ENCODE measurements at regions not wholly inside any gene's neighbourhood (a gene's known extent, or its start where the extent isn't known, plus 50 kb on each side); places are given as distances from the start of the nearest gene placed in this dataset.

DNA sequence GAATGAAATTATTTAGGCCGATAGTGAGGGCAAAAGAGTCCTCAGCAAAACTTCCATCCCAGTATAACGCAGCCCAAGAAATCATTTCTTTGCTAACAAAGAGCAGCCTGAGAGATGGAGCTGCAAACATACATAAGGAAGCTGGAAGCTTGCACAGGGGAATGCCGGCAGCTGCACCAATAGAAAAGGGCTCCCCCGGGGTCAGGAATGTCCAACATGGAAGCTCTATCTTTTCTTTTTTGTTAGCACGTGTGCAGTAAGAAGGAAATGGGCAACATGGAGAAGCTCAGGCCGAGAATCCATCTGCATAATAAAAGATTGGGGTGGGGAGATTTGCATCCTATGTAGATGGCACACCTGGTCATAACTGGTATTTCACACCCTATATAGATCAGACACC lies 1363.5 kb upstream of the PCDH20 start:
- TF ChIP-seq, protein P1, sequence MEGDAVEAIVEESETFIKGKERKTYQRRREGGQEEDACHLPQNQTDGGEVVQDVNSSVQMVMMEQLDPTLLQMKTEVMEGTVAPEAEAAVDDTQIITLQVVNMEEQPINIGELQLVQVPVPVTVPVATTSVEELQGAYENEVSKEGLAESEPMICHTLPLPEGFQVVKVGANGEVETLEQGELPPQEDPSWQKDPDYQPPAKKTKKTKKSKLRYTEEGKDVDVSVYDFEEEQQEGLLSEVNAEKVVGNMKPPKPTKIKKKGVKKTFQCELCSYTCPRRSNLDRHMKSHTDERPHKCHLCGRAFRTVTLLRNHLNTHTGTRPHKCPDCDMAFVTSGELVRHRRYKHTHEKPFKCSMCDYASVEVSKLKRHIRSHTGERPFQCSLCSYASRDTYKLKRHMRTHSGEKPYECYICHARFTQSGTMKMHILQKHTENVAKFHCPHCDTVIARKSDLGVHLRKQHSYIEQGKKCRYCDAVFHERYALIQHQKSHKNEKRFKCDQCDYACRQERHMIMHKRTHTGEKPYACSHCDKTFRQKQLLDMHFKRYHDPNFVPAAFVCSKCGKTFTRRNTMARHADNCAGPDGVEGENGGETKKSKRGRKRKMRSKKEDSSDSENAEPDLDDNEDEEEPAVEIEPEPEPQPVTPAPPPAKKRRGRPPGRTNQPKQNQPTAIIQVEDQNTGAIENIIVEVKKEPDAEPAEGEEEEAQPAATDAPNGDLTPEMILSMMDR (IDR thresholded peaks at IDR 0.05), result no peak

DNA sequence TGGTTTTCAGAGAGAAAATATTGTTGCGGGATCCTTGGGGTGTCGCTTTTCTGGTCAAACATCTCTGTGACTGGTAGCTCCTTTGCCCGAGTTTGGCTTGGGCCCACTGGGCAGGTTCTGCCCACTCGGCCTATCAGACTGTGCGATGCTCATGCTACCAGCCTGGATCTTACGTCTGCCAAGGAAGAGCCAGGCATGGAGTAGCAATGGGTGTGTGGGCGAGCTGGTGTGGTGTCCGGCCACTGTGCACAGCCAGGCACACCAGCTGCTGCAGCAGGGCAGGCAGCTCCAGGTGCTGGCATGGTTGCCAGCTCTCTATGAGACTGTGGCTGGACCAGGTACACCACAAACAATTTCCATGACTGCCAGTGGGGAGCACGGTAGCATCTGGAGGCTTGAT lies 1351.8 kb upstream of the PCDH20 start:
- TF ChIP-seq, protein P1 (IDR thresholded peaks at IDR 0.05), result no peak

DNA sequence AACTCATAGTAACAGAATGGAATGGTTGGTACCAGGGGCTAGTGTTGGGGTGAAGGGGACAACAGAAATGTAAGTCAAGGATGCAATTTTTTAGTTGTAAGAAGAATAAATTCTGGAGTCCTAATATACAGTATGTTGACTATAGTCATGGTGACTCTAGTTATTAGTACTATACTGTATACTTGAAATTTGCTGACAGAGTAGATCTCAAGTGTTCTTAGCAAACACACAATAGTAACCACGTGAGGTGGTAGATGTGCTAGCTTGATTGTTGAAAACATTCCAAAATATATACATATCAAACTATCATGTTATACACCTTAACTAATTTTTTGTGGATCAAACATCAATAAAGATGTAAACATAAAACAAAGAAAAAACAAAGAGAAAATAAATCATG lies 1345.1 kb upstream of the PCDH20 start:
- TF ChIP-seq, protein P1 (IDR thresholded peaks at IDR 0.05), result no peak

DNA sequence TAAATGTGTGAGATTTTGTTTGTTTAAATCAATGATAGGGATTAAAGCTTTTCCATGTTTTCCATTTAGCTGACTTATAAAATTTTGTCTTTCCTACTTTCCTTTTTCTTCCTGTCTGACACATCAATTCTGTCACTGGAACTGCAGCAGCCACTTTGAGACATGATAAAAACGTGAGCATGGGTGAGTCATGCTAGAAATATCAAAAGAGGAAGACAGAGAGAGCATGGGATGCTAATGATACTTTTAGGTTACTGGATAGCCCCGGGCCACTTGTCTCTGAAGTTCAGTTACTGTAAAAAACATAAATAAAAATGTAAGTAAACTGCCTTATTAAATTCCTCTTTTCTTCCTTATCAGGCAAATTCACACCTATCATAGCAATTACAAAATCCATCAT lies 1332.0 kb upstream of the PCDH20 start:
- TF ChIP-seq, protein P1 (IDR thresholded peaks at IDR 0.05), result no peak

DNA sequence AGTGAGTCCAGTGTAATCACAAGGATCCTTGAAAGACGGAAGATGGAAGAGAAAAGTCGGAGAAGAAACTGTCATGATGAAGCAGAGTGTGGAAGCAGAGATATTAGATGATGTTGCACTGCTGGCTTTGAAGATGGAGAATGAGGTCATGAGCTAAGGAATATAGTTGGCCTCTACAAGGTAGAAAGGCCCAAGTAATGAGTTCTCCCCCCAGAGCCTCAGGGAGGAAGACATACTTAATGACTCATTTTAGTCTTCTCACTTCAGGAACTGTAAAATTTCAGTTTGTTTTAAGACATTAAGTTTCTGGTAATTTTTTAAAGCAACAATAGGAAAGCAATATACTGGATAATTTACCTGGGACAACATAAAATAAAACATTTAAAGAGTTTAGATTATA lies 1331.5 kb upstream of the PCDH20 start:
- TF ChIP-seq, protein P1 (IDR thresholded peaks at IDR 0.05), result no peak

DNA sequence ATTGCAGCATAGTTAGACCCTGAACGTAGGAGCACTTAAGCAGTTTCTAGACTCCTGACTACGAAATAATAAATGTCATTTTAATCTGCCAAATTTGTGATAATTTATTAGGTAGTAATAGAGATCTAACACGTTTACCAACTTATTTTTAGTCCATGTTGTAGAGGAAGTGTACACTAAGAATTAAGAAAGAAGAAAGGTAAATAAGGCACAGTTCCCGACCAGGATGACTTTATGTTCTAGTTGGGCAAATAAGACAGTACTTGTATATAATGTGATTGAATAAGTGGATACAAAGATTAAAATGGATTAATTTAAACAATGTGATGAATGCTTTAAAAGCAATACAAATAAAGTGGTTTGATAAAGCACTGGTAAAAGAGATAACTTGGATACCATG lies 1306.2 kb upstream of the PCDH20 start:
- TF ChIP-seq, protein P1 (IDR thresholded peaks at IDR 0.05), result no peak

DNA sequence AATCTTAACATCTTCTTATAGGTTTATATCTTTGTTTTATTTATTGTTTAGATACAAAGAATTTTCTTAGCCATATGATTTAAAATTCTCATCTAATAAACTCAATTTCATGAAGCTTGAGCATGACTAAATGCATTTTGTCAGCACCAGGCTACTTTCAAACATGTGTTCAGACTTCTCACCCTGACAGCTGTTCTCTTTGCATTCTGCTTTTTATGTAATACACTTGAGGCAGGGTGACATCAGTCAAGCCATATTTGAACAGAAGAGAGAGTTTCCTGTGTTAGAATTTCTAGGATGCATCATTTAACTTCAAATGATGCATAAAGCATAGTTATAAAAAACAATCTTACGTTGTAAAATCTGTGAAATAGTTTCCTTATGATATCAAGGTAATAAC lies 1295.1 kb upstream of the PCDH20 start:
- TF ChIP-seq, protein P1 (IDR thresholded peaks at IDR 0.05), result no peak

DNA sequence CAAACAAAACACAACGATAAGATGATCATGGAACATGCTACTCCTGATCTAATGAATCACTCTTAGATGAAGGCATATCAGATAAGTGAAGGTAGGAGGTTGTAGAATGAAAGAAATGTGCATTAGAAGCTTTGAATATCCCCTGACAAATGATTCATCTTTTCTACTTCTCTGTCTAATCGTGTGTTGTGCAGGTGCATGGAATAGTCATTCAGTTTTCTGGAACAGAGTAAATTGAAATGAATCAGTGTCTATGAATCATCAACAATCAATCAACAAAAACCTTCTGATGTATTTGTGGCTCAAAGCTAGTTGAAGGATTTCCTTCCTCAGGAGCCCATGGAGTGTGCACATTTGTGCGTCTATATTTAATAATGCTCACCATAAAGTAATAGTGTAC lies 1290.4 kb upstream of the PCDH20 start:
- TF ChIP-seq, protein P1 (IDR thresholded peaks at IDR 0.05), result no peak

All from LNCAP (cell line).